Panc1 (cell line): ENCODE measurements at regions not wholly inside any gene's neighbourhood (a gene's known extent, or its start where the extent isn't known, plus 50 kb on each side); places are given as distances from the start of the nearest gene placed in this dataset.

Experiments
- ATAC-seq: fragments of 200-7000 bp; cut with Tn5 transposase; 2 replicates; pipeline ENCODE4 v1.9.1; 2020; ENCODE audit warnings: mild to moderate bottlenecking, moderate library complexity
- BruUV-seq: library from RNA; stranded (reverse); fragments of 400-500 nt; replicated peaks from 2 replicates; lab custom pipeline; 2021; lab: Mats Ljungman, UMichigan
- CTCF ChIA-PET: fragments of 300-600 bp; sonication (Branson Sonifier 250); formaldehyde crosslinking; loops from one replicate; lab custom pipeline; 2022; ENCODE audit warnings: antibody characterized with exemption; lab: Charles Lee
- POLR2A ChIA-PET: fragments of 300-600 bp; sonication (Branson Sonifier 250); formaldehyde crosslinking; loops from one replicate; lab custom pipeline; 2022; ENCODE audit warnings: antibody characterized with exemption; lab: Charles Lee
- DNase-seq: peaks from one replicate; pipeline ENCODE4 v3.0.0-alpha.2; 2010; ENCODE audit warnings: low read depth, low spot score
- H3K27ac ChIP-seq: 2 replicates; pipeline ENCODE4 v1.5.1; 2011; ENCODE audit warnings: mild to moderate bottlenecking, low read length, inconsistent platforms
- H3K27me3 ChIP-seq: fragments of 200-500 bp; sonication (Bioruptor generic); 2 replicates; pipeline ENCODE4 v1.6.0; 2014; ENCODE audit warnings: low read length, inconsistent platforms; ENCODE audit not compliant: control insufficient read depth, insufficient read depth
- H3K36me3 ChIP-seq: fragments of 200-500 bp; sonication (Bioruptor generic); 2 replicates; pipeline ENCODE4 v1.5.1; 2014; ENCODE audit warnings: inconsistent platforms, mild to moderate bottlenecking, low read length, moderate library complexity; ENCODE audit not compliant: control insufficient read depth, insufficient read depth
- H3K4me1 ChIP-seq: 2 replicates; pipeline ENCODE4 v1.5.1; 2011; ENCODE audit warnings: inconsistent platforms, mild to moderate bottlenecking, low read length, moderate library complexity; ENCODE audit not compliant: control insufficient read depth, insufficient read depth
- H3K4me3 ChIP-seq, 2 experiments: 2 replicates each; pipeline ENCODE4 v1.5.1; 2011 to 2012; ENCODE audit warnings: low read depth in 2 of 2, low read length in 2 of 2, mild to moderate bottlenecking in 2 of 2, inconsistent platforms in 1 of 2, moderate library complexity in 1 of 2
- H3K9me3 ChIP-seq: fragments of 200-500 bp; sonication (Bioruptor generic); 2 replicates; pipeline ENCODE4 v1.5.1; 2014; ENCODE audit warnings: low read depth, mild to moderate bottlenecking, inconsistent platforms, low read length, moderate library complexity; ENCODE audit not compliant: control insufficient read depth, insufficient read depth
- POLR2AphosphoS5 ChIP-seq: IDR thresholded peaks from 2 replicates; pipeline ENCODE4 v1.6.1; 2012; ENCODE audit warnings: mild to moderate bottlenecking, low read depth, low read length, moderate library complexity
- SIN3A ChIP-seq: IDR thresholded peaks from 2 replicates; pipeline ENCODE4 v1.6.1; 2012; ENCODE audit warnings: low read depth, mild to moderate bottlenecking, low read length, moderate library complexity, borderline replicate concordance; ENCODE audit not compliant: insufficient read depth
- TCF7L2 ChIP-seq: IDR thresholded peaks from 2 replicates; pipeline ENCODE4 v1.6.1; 2011; ENCODE audit warnings: mild to moderate bottlenecking, low read depth, low read length, inconsistent platforms
- in situ Hi-C: cut with HindIII; loops from 2 replicates; pipeline ENCODE4 v1.10.0; 2016; ENCODE audit warnings: low sequenced_read_pairs, low pct_unique_long_range_greater_than_20kb
- intact Hi-C: fragments of 100-400 bp; cut with micrococcal nuclease; formaldehyde crosslinking; loops from one replicate; pipeline ENCODE4 v1.10.0; 2022; ENCODE audit not compliant: unreplicated experiment
- TF ChIP-seq, protein P1 (sequence below): fragments of 450-650 bp; IDR thresholded peaks from 2 replicates; pipeline ENCODE4 v1.5.1; 2017; ENCODE audit warnings: mild to moderate bottlenecking
- TF ChIP-seq, protein P2 (sequence below), 2 experiments: IDR thresholded peaks; 2 replicates each; pipeline ENCODE4 v1.6.1; 2011 to 2012; ENCODE audit warnings: low read depth in 2 of 2, control low read depth in 1 of 2, low read length in 1 of 2, mild to moderate bottlenecking in 1 of 2, moderate library complexity in 1 of 2; ENCODE audit not compliant: insufficient read depth in 1 of 2

- Histone ChIP-seq H3K36me3 (no peaks in the 10 kb centered on the region), H3K4me3 (no peak overlapping the region), H3K9me3 (no peaks in the 10 kb centered on the region), H3K4me1 (0 out of 2 replicates have a peak, but pooled peaks cover 3% of the 10 kb centered on the region), H3K27ac (no peak overlapping the region), H3K27me3 (0 out of 2 replicates have a peak, but pooled peaks cover 2% of the 10 kb centered on the region)
- DNase-seq, result no peak
- no peak for ATAC-seq
- in situ Hi-C loops, result no loop called here
- TF ChIP-seq, protein P1, sequence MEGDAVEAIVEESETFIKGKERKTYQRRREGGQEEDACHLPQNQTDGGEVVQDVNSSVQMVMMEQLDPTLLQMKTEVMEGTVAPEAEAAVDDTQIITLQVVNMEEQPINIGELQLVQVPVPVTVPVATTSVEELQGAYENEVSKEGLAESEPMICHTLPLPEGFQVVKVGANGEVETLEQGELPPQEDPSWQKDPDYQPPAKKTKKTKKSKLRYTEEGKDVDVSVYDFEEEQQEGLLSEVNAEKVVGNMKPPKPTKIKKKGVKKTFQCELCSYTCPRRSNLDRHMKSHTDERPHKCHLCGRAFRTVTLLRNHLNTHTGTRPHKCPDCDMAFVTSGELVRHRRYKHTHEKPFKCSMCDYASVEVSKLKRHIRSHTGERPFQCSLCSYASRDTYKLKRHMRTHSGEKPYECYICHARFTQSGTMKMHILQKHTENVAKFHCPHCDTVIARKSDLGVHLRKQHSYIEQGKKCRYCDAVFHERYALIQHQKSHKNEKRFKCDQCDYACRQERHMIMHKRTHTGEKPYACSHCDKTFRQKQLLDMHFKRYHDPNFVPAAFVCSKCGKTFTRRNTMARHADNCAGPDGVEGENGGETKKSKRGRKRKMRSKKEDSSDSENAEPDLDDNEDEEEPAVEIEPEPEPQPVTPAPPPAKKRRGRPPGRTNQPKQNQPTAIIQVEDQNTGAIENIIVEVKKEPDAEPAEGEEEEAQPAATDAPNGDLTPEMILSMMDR, result no peak
- TF ChIP-seq, protein P2, sequence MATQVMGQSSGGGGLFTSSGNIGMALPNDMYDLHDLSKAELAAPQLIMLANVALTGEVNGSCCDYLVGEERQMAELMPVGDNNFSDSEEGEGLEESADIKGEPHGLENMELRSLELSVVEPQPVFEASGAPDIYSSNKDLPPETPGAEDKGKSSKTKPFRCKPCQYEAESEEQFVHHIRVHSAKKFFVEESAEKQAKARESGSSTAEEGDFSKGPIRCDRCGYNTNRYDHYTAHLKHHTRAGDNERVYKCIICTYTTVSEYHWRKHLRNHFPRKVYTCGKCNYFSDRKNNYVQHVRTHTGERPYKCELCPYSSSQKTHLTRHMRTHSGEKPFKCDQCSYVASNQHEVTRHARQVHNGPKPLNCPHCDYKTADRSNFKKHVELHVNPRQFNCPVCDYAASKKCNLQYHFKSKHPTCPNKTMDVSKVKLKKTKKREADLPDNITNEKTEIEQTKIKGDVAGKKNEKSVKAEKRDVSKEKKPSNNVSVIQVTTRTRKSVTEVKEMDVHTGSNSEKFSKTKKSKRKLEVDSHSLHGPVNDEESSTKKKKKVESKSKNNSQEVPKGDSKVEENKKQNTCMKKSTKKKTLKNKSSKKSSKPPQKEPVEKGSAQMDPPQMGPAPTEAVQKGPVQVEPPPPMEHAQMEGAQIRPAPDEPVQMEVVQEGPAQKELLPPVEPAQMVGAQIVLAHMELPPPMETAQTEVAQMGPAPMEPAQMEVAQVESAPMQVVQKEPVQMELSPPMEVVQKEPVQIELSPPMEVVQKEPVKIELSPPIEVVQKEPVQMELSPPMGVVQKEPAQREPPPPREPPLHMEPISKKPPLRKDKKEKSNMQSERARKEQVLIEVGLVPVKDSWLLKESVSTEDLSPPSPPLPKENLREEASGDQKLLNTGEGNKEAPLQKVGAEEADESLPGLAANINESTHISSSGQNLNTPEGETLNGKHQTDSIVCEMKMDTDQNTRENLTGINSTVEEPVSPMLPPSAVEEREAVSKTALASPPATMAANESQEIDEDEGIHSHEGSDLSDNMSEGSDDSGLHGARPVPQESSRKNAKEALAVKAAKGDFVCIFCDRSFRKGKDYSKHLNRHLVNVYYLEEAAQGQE (IDR thresholded peaks at IDR 0.05; ENCODE audit: insufficient read depth in 1 of 2, low read depth in 2 of 2, low read length in 1 of 2), result no peak
- ChIA-PET CTCF (no interaction called here), POLR2A (no interaction called here)
- intact Hi-C loops, result no loop called here
- BruUV-seq, result no TSS peak
These were observed 54.8 kb upstream of the IFRD1 start for GRCh38 chr7:112395411-112395810.

DNA sequence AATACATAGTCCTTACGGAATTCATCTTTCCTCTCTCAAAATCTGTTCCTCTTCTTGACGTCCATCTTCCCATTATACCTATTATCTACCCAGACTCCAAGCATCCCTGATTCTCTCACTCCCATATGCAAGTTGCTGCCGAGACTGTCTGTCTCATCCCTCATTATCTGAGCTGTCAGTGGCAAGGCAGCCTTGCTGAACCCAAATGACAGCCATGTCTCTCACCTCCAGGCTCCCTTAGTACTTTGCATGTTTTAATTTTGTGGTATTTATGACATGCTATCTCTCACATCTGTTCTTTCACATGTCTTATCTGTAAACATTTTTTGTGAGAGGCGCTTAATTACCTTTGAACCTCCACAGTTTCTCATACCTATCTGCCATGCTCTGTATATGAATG, 54.4 kb upstream of the IFRD1 start:
- in situ Hi-C loops (no loop called here), intact Hi-C loops (no loop called here)
- ATAC-seq (no peak), DNase-seq (no peak)
- CTCF ChIA-PET, result no interaction called here
- BruUV-seq, result no TSS peak
- 0 out of 2 replicates have a peak, but pooled peaks cover 2% of the 10 kb centered on the region for H3K27me3 ChIP-seq
- POLR2A ChIA-PET, result interaction anchor here (0.6 kb wide), 1 partner anchor 462 kb away, joined by 5 read pairs; no protein-coding TSS in a partner anchor
- H3K4me3 ChIP-seq, result no peak overlapping the region
- TF ChIP-seq POLR2AphosphoS5, result no peak
- 0 out of 2 replicates have a peak, but pooled peaks cover 1% of the 10 kb centered on the region for H3K4me1 ChIP-seq
- no peak overlapping the region for H3K27ac ChIP-seq
- no peaks in the 10 kb centered on the region for H3K36me3 ChIP-seq
- no peaks in the 10 kb centered on the region for H3K9me3 ChIP-seq

- DNase-seq (no peak), ATAC-seq (no peak)
- POLR2A ChIA-PET, result no interaction called here
- H3K9me3 ChIP-seq, result no peaks in the 10 kb centered on the region
- H3K27me3 ChIP-seq, result peaks cover 5% of the 10 kb centered on the region; the same call in 1 of the 2 replicates
- no TSS peak for BruUV-seq
- CTCF ChIA-PET, result no interaction called here
- no peak overlapping the region for H3K4me3 ChIP-seq
- no peaks in the 10 kb centered on the region for H3K4me1 ChIP-seq
- TF ChIP-seq POLR2AphosphoS5, result no peak
- TF ChIP-seq SIN3A, result no peak
- TF ChIP-seq, protein P2 (IDR thresholded peaks at IDR 0.05; ENCODE audit: insufficient read depth in 1 of 2, low read depth in 2 of 2, low read length in 1 of 2), result no peak
- TF ChIP-seq TCF7L2, result no peak
- TF ChIP-seq, protein P1, result no peak
- in situ Hi-C loops (no loop called here), intact Hi-C loops (no loop called here)
- no peaks in the 10 kb centered on the region for H3K36me3 ChIP-seq
- no peak overlapping the region for H3K27ac ChIP-seq
These were observed 51.7 kb upstream of the IFRD1 start for GRCh38 chr7:112398534-112398933.
